ENCODE measurements at regions not wholly inside any gene's neighbourhood (a gene's known extent, or its start where the extent isn't known, plus 50 kb on each side); places are given as distances from the start of the nearest gene placed in this dataset.

DNA sequence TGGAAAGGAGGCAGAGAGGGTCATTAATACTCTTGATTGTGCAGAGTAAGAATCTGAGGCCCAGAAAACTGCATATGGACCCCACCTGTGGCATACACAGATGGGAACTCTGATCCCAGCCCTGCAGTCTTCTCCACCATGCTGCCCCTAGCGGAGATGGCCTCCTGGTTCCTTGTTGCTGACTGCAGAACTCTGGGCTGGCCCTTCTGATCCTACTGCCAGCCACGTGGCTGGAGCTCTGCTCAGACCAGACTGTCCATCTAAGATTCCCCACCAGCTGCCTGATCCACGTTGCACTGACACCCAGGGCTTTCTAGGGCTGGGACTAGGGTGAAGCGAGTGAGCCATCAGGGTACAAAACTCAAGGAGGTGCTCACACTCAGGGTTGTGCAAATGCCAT, 245.7 kb upstream of the NR4A3 start:
- TF ChIP-seq CTCF (conservative IDR thresholded peaks at IDR 0.05), result no peak
- no peaks in the 10 kb centered on the region for H3K4me1 Mint-ChIP-seq
- no peak overlapping the region for H3K4me3 Mint-ChIP-seq
- H3K36me3 Mint-ChIP-seq (ENCODE audit: low read depth), result no peaks in the 10 kb centered on the region
- no peak for DNase-seq (ENCODE audit: low read depth, low spot score)
- H3K27me3 Mint-ChIP-seq (ENCODE audit: low read depth), result no peaks in the 10 kb centered on the region
- H3K27ac Mint-ChIP-seq (ENCODE audit: unreplicated experiment), result no peak overlapping the region
- no peaks in the 10 kb centered on the region for H3K9me3 Mint-ChIP-seq

- H3K9me3 Mint-ChIP-seq, result no peaks in the 10 kb centered on the region
- H3K27me3 Mint-ChIP-seq (ENCODE audit: low read depth), result no peaks in the 10 kb centered on the region
- no peaks in the 10 kb centered on the region for H3K36me3 Mint-ChIP-seq (ENCODE audit: low read depth)
- no peak for DNase-seq (ENCODE audit: low read depth, low spot score)
- no peaks in the 10 kb centered on the region for H3K4me1 Mint-ChIP-seq
- no peak for TF ChIP-seq CTCF (conservative IDR thresholded peaks at IDR 0.05)
- H3K27ac Mint-ChIP-seq (ENCODE audit: unreplicated experiment), result no peak overlapping the region
- H3K4me3 Mint-ChIP-seq, result no peak overlapping the region
These were observed 244.8 kb upstream of the NR4A3 start for GRCh38 chr9:99576876-99577275.

DNA sequence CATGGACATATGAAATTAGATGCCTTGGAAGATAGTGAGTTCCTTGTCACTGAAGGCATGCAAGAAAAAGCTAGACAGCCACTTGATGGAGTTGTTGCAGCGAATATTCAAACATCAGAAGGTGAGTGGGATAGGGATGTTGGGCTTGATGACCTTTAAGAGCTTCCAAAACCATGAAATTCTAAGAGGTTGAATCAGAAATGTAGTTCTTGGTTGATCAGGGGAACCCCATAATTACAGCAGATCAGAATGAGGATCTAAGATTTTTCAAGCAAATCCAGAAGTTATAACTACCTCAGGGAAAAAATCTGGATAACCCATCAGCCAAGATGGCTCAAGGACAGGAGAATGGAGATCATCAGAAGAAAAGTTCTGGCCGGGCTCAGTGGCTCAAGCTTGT, 244.3 kb upstream of the NR4A3 start:
- Mint-ChIP-seq H3K36me3 (ENCODE audit: low read depth) (no peaks in the 10 kb centered on the region), H3K4me3 (no peak overlapping the region), H3K9me3 (no peaks in the 10 kb centered on the region), H3K27me3 (ENCODE audit: low read depth) (no peaks in the 10 kb centered on the region), H3K4me1 (no peaks in the 10 kb centered on the region), H3K27ac (ENCODE audit: unreplicated experiment) (no peak overlapping the region)
- DNase-seq (ENCODE audit: low read depth, low spot score), result no peak
- no peak for TF ChIP-seq CTCF (conservative IDR thresholded peaks at IDR 0.05)

GRCh38 chr9:99578666-99579065, 243.0 kb upstream of the NR4A3 start:
- no peak for TF ChIP-seq CTCF (conservative IDR thresholded peaks at IDR 0.05)
- Mint-ChIP-seq H3K9me3 (peaks cover 2% of the 10 kb centered on the region), H3K4me3 (no peak overlapping the region)

GRCh38 chr9:99579964-99580363, 241.7 kb upstream of the NR4A3 start:
- H3K4me3 Mint-ChIP-seq, result no peak overlapping the region

More at GRCh38 chr9:99578666-99579065, 243.0 kb upstream of the NR4A3 start:
- H3K27ac Mint-ChIP-seq (ENCODE audit: unreplicated experiment), result no peak overlapping the region
- DNase-seq (ENCODE audit: low read depth, low spot score), result no peak
- H3K36me3 Mint-ChIP-seq (ENCODE audit: low read depth), result no peaks in the 10 kb centered on the region
- no peaks in the 10 kb centered on the region for H3K27me3 Mint-ChIP-seq (ENCODE audit: low read depth)
- no peaks in the 10 kb centered on the region for H3K4me1 Mint-ChIP-seq

More at GRCh38 chr9:99579964-99580363, 241.7 kb upstream of the NR4A3 start:
- Mint-ChIP-seq H3K27me3 (ENCODE audit: low read depth) (no peaks in the 10 kb centered on the region), H3K4me1 (no peaks in the 10 kb centered on the region), H3K36me3 (ENCODE audit: low read depth) (no peaks in the 10 kb centered on the region), H3K9me3 (peaks cover 5% of the 10 kb centered on the region), H3K27ac (ENCODE audit: unreplicated experiment) (no peak overlapping the region)
- TF ChIP-seq CTCF (conservative IDR thresholded peaks at IDR 0.05), result no peak
- DNase-seq (ENCODE audit: low read depth, low spot score), result no peak

Data from neural crest cell (in vitro differentiated cells).